ENCODE measurements at regions not wholly inside any gene's neighbourhood (a gene's known extent, or its start where the extent isn't known, plus 50 kb on each side); places are given as distances from the start of the nearest gene placed in this dataset.

DNA sequence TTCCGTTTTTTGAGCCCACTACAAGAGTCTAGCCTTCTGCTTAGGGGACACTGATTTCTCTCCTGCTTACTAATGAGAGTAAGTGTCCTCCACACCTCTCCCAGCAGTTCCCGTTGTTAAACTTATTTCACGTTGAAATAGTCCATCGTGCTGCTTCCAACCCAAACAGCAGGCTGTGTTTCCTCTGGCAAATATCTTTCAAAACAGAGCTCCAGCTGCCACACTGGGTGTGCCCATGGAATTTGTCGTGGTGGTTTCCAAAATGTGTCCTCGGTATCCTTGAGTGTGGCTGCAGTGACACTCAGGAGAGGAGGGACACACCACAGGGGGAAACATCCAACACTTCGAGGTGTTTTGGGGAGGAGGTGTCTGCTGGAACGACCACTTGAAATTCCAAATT lies 176.5 kb upstream of the RALGAPA2 start:
- no peak overlapping the region for H2AFZ ChIP-seq (ENCODE audit: low read length)
- peaks cover 0 to 3% of the 10 kb centered on the region in 2 experiments; a peak in 2 of 5 replicates for H3K27me3 ChIP-seq (ENCODE audit: control insufficient read depth in 1 of 2, insufficient read depth in 2 of 2, low read length in 2 of 2)
- POLR2A ChIA-PET, result no interaction called here

GRCh38 chr20:20888266-20888656 lies 175.8 kb upstream of the RALGAPA2 start:
- in situ Hi-C loops (cut with HindIII; ENCODE audit: extremely low pct_ligation_motif_present, low pct_unique_long_range_greater_than_20kb) (no loop called here), intact Hi-C loops (cut with micrococcal nuclease; ENCODE audit: unreplicated experiment) (no loop called here)
- Histone ChIP-seq H3K9me3 (ENCODE audit: low read length) (no peaks in the 10 kb centered on the region), H3K79me2 (ENCODE audit: insufficient read depth, low read length) (no peaks in the 10 kb centered on the region), H3K27me3 (ENCODE audit: control insufficient read depth in 1 of 2, insufficient read depth in 2 of 2, low read length in 2 of 2) (peaks cover 0 to 3% of the 10 kb centered on the region in 2 experiments; a peak in 2 of 5 replicates), H3K36me3 (replicated peaks in 1 of 2; ENCODE audit: control insufficient read depth in 1 of 2, insufficient read depth in 2 of 2, low read length in 2 of 2) (no peaks in the 10 kb centered on the region), H2AFZ (ENCODE audit: low read length) (no peak overlapping the region), H3K4me1 (ENCODE audit: insufficient read depth, low read length) (no peaks in the 10 kb centered on the region), H3K9ac (ENCODE audit: insufficient read depth, low read depth, low read length) (no peak overlapping the region), H4K20me1 (ENCODE audit: insufficient read depth, low read length) (no peaks in the 10 kb centered on the region), H3K4me2 (ENCODE audit: low read depth, low read length) (no peak overlapping the region), H3K4me3 (replicated peaks in 1 of 3; ENCODE audit: insufficient read depth in 1 of 3, low read depth in 2 of 3, low read length in 3 of 3) (no peak overlapping the region), H3K27ac (ENCODE audit: extremely low read length, insufficient read depth, low read length) (no peak overlapping the region)
- ATAC-seq (no peak), FAIRE-seq (no peak), DNase-seq (ENCODE audit: low spot score) (no peak)
- WGBS (ENCODE audit: low lambda C conversion rate), result 83% methylated on average over 14 of the region's 14 CpGs
- no peak for TF ChIP-seq BRD4 (CRISPR knock-in tag; IDR thresholded peaks at IDR 0.05)
- TF ChIP-seq ZNF225 (CRISPR knock-in tag; IDR thresholded peaks at IDR 0.05), result no peak
- TF ChIP-seq GRHL1 (CRISPR knock-in tag; conservative IDR thresholded peaks at IDR 0.05), result no peak
- no peak for TF ChIP-seq ZNF570 (CRISPR knock-in tag; IDR thresholded peaks at IDR 0.05; ENCODE audit: borderline replicate concordance)
- no peak for TF ChIP-seq ZNF138 (CRISPR knock-in tag; IDR thresholded peaks at IDR 0.05; ENCODE audit: low read depth)
- ChIA-PET CTCF (ENCODE audit: low intra/inter-chr PET ratio, low total read pairs) (no interaction called here), POLR2A (no interaction called here)
- no TSS peak for BruUV-seq (replicated peaks)

More for the DNA sequence above, 176.5 kb upstream of the RALGAPA2 start:
- in situ Hi-C loops (cut with HindIII; ENCODE audit: extremely low pct_ligation_motif_present, low pct_unique_long_range_greater_than_20kb) (no loop called here), intact Hi-C loops (cut with micrococcal nuclease; ENCODE audit: unreplicated experiment) (no loop called here)
- Histone ChIP-seq H3K27ac (ENCODE audit: extremely low read length, insufficient read depth, low read length) (no peak overlapping the region), H3K4me3 (replicated peaks in 1 of 3; ENCODE audit: insufficient read depth in 1 of 3, low read depth in 2 of 3, low read length in 3 of 3) (no peak overlapping the region), H3K4me2 (ENCODE audit: low read depth, low read length) (no peak overlapping the region), H3K9ac (ENCODE audit: insufficient read depth, low read depth, low read length) (no peak overlapping the region), H4K20me1 (ENCODE audit: insufficient read depth, low read length) (no peaks in the 10 kb centered on the region), H3K79me2 (ENCODE audit: insufficient read depth, low read length) (no peaks in the 10 kb centered on the region), H3K4me1 (ENCODE audit: insufficient read depth, low read length) (peaks cover 4% of the 10 kb centered on the region), H3K9me3 (ENCODE audit: low read length) (no peaks in the 10 kb centered on the region), H3K36me3 (replicated peaks in 1 of 2; ENCODE audit: control insufficient read depth in 1 of 2, insufficient read depth in 2 of 2, low read length in 2 of 2) (no peaks in the 10 kb centered on the region)
- FAIRE-seq (no peak), ATAC-seq (no peak), DNase-seq (ENCODE audit: low spot score) (no peak)
- CTCF ChIA-PET (ENCODE audit: low intra/inter-chr PET ratio, low total read pairs), result no interaction called here
- TF ChIP-seq GLMP (CRISPR knock-in tag; IDR thresholded peaks at IDR 0.05; ENCODE audit: borderline replicate concordance), result no peak
- TF ChIP-seq DNMT1 (CRISPR knock-in tag; IDR thresholded peaks at IDR 0.05), result no peak
- TF ChIP-seq ZBTB21 (CRISPR knock-in tag; IDR thresholded peaks at IDR 0.05), result no peak
- TF ChIP-seq SRF (IDR thresholded peaks at IDR 0.05; ENCODE audit: low read depth, low read length), result no peak
- TF ChIP-seq KAT2B (IDR thresholded peaks at IDR 0.05; ENCODE audit: borderline replicate concordance, low read depth, low read length), result no peak
- TF ChIP-seq ATF7-NPFF (CRISPR knock-in tag; IDR thresholded peaks at IDR 0.05; ENCODE audit: low read depth), result no peak
- WGBS (ENCODE audit: low lambda C conversion rate), result 51% methylated on average over 8 of the region's 8 CpGs
- BruUV-seq (replicated peaks), result no TSS peak
